Peyer's patch (tissue), 4 donors: ENCODE measurements at regions not wholly inside any gene's neighbourhood (a gene's known extent, or its start where the extent isn't known, plus 50 kb on each side); places are given as distances from the start of the nearest gene placed in this dataset.

ENCODE experiments used
- CTCF ChIP-seq, 6 experiments: fragments of 450-650 bp in 4 of 6; fragments of 200-600 bp in 2 of 6; sonication (generic) in 1 of 6; IDR thresholded peaks; one replicate each; pipeline ENCODE4 v1.5.1; 2017 to 2019; ENCODE audit warnings: antibody characterized with exemption in 6 of 6, mild to moderate bottlenecking in 3 of 6, moderate library complexity in 1 of 6
- POLR2A ChIP-seq, 2 donors: fragments of 450-650 bp; IDR thresholded peaks; one replicate each; pipeline ENCODE4 v1.5.1; 2017; ENCODE audit warnings: antibody characterized with exemption in 2 of 2, mild to moderate bottlenecking in 2 of 2, moderate library complexity in 2 of 2

- TF ChIP-seq CTCF (IDR thresholded peaks at IDR 0.05): no peak
- no peak for TF ChIP-seq POLR2A (IDR thresholded peaks at IDR 0.05)
Measured at GRCh38 chr16:17603626-17604025, 132.9 kb upstream of the XYLT1 start.
